PC-9 (cell line): ENCODE measurements at regions not wholly inside any gene's neighbourhood (a gene's known extent, or its start where the extent isn't known, plus 50 kb on each side); places are given as distances from the start of the nearest gene placed in this dataset.

Source experiments
- EZH2 ChIP-seq: fragments of 200-600 bp; sonication (generic); IDR thresholded peaks from 2 replicates; pipeline ENCODE4 v1.8.0; 2017; ENCODE audit warnings: antibody characterized with exemption, low read depth
- TF ChIP-seq, protein P1 (sequence below): fragments of 200-600 bp; sonication (generic); conservative IDR thresholded peaks from 2 replicates; pipeline ENCODE4 v1.6.1; 2017; ENCODE audit warnings: mixed run types, antibody characterized with exemption, mild to moderate bottlenecking, moderate library complexity

DNA sequence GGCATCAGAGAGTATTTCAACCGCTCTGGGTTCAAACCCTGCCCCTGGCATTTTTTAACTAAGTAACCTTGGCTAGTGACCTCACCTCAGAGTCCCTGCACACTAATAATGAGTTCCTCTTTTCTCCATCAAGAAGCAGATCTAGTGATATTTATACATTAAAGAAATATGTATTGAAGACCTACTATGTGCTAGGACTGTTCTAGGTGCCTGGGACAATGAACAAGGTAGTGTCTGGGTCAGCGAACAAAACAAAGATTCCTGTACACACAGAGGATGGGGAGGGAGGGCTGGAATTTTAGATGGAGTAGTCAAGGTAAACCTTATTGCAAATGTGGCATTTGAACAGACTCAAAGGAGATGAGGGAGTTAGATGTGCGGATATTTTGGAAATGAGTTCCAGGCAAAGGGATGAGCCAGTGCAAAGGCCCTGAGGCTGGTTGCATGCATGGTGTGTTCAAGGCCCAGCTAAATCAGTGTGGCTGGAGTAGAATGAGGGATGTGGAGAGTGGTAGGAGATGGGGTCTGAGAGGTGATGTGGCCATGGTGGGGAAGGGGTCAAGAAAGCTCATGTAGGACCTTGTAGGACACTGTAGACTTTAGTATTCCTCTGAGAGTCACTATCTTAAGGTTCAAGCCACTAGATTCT, 57.6 kb upstream of the FZD7 start:
- TF ChIP-seq EZH2, result no peak
- TF ChIP-seq, protein P1, sequence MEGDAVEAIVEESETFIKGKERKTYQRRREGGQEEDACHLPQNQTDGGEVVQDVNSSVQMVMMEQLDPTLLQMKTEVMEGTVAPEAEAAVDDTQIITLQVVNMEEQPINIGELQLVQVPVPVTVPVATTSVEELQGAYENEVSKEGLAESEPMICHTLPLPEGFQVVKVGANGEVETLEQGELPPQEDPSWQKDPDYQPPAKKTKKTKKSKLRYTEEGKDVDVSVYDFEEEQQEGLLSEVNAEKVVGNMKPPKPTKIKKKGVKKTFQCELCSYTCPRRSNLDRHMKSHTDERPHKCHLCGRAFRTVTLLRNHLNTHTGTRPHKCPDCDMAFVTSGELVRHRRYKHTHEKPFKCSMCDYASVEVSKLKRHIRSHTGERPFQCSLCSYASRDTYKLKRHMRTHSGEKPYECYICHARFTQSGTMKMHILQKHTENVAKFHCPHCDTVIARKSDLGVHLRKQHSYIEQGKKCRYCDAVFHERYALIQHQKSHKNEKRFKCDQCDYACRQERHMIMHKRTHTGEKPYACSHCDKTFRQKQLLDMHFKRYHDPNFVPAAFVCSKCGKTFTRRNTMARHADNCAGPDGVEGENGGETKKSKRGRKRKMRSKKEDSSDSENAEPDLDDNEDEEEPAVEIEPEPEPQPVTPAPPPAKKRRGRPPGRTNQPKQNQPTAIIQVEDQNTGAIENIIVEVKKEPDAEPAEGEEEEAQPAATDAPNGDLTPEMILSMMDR, result no peak
